GM18507 (cell line): ENCODE measurements at regions not wholly inside any gene's neighbourhood (a gene's known extent, or its start where the extent isn't known, plus 50 kb on each side); places are given as distances from the start of the nearest gene placed in this dataset.
"Not testable (repeated sequence)": the region's sequence is repeated elsewhere in the genome, so short reads cannot be mapped to it uniquely, and the experiment has no call there.

Experiments
- DNase-seq: peaks from one replicate; pipeline ENCODE4 v3.0.0; 2011; ENCODE audit warnings: low read depth; ENCODE audit not compliant: insufficient read length; ENCODE audit errors: extremely low spot score
- FAIRE-seq: peaks from 2 replicates; lab custom pipeline; 2011; peaks lifted over from hg19 to GRCh38; lab: Jason Lieb, UNC

GRCh38 chr3:40731445-40731844 is 206.7 kb downstream of the ZNF621 start:
- no peak for DNase-seq
- FAIRE-seq, result no peak

- DNase-seq (no peak), FAIRE-seq (no peak)
Measured at GRCh38 chr3:40736943-40737342, 212.2 kb downstream of the ZNF621 start.

GRCh38 chr3:40737343-40737742 is 212.6 kb downstream of the ZNF621 start:
- FAIRE-seq, result no peak
- no peak for DNase-seq

GRCh38 chr3:40739971-40740370 is 215.2 kb downstream of the ZNF621 start:
- FAIRE-seq, result no peak
- DNase-seq, result no peak

- FAIRE-seq (no peak), DNase-seq (no peak)
Measured at GRCh38 chr3:40741729-40742128, 217.0 kb downstream of the ZNF621 start.

GRCh38 chr3:40745381-40746106 is 220.8 kb downstream of the ZNF621 start:
- DNase-seq, result no peak
- no peak for FAIRE-seq

- no peak for FAIRE-seq
- DNase-seq, result no peak
Measured at GRCh38 chr3:40751666-40752065, 226.9 kb downstream of the ZNF621 start.

GRCh38 chr3:40752492-40752891 is 227.7 kb downstream of the ZNF621 start:
- no peak for FAIRE-seq

GRCh38 chr3:40753291-40753770 is 228.6 kb downstream of the ZNF621 start:
- no peak for FAIRE-seq
- DNase-seq, result no peak

More at GRCh38 chr3:40752492-40752891, 227.7 kb downstream of the ZNF621 start:
- DNase-seq, result no peak

GRCh38 chr3:40753951-40754350 is 229.2 kb downstream of the ZNF621 start:
- no peak for DNase-seq
- no peak for FAIRE-seq

- no peak for DNase-seq
- no peak for FAIRE-seq
Measured at GRCh38 chr3:40754994-40755393, 230.2 kb downstream of the ZNF621 start.

GRCh38 chr3:40756500-40756899 is 231.7 kb downstream of the ZNF621 start:
- no peak for FAIRE-seq
- no peak for DNase-seq

GRCh38 chr3:40762771-40763170 is 238.0 kb downstream of the ZNF621 start:
- FAIRE-seq, result peak; percentile 5
- not testable (repeated sequence) for DNase-seq

- FAIRE-seq (no peak), DNase-seq (no peak)
Measured at GRCh38 chr3:40763807-40764206, 239.0 kb downstream of the ZNF621 start.

- no peak for DNase-seq
- no peak for FAIRE-seq
Measured at GRCh38 chr3:40764747-40765146, 240.0 kb downstream of the ZNF621 start.

- FAIRE-seq, result peak; percentile 77
- DNase-seq, result peak; percentile 20
Measured at GRCh38 chr3:40765884-40766283, 241.1 kb downstream of the ZNF621 start.

GRCh38 chr3:40766396-40766795 is 241.6 kb downstream of the ZNF621 start:
- FAIRE-seq (peak; percentile 38), DNase-seq (no peak)

GRCh38 chr3:40768046-40768445 is 243.3 kb downstream of the ZNF621 start:
- DNase-seq (no peak), FAIRE-seq (no peak)

GRCh38 chr3:40768536-40768935 is 243.8 kb downstream of the ZNF621 start:
- DNase-seq (no peak), FAIRE-seq (no peak)

- no peak for DNase-seq
- FAIRE-seq, result no peak
Measured at GRCh38 chr3:40770061-40770460, 245.3 kb downstream of the ZNF621 start.

GRCh38 chr3:40771112-40771511 is 246.4 kb downstream of the ZNF621 start:
- no peak for FAIRE-seq
- DNase-seq, result no peak
